ENCODE measurements at regions not wholly inside any gene's neighbourhood (a gene's known extent, or its start where the extent isn't known, plus 50 kb on each side); places are given as distances from the start of the nearest gene placed in this dataset.

- Histone ChIP-seq H3K4me3 (ENCODE audit: low read depth, low read length) (no peak overlapping the region), H3K27me3 (ENCODE audit: control insufficient read depth, insufficient read depth, low read length) (no peaks in the 10 kb centered on the region), H3K36me3 (ENCODE audit: control insufficient read depth, insufficient read depth, low read length) (no peaks in the 10 kb centered on the region)
- POLR2A ChIA-PET, result no interaction called here
- CTCF ChIA-PET, result no interaction called here
- no peak for TF ChIP-seq CTCF (IDR thresholded peaks at IDR 0.05; ENCODE audit: insufficient read depth, low read depth, low read length)
- DNase-seq (ENCODE audit: low read depth), result no peak
Observed at GRCh38 chr2:143981428-143981827, 538.5 kb downstream of the ZEB2 start.

- no peaks in the 10 kb centered on the region for H3K27me3 ChIP-seq (ENCODE audit: control insufficient read depth, insufficient read depth, low read length)
- DNase-seq (ENCODE audit: low read depth), result no peak
- ChIA-PET CTCF (interaction anchor here (0.7 kb wide), 1 partner anchor 31 kb away, joined by 4 read pairs; no protein-coding TSS in a partner anchor), POLR2A (no interaction called here)
- no peak overlapping the region for H3K4me3 ChIP-seq (ENCODE audit: low read depth, low read length)
- H3K36me3 ChIP-seq (ENCODE audit: control insufficient read depth, insufficient read depth, low read length), result no peaks in the 10 kb centered on the region
- no peak for TF ChIP-seq CTCF (IDR thresholded peaks at IDR 0.05; ENCODE audit: insufficient read depth, low read depth, low read length)
Observed at GRCh38 chr2:143977356-143977755, 542.6 kb downstream of the ZEB2 start.

- CTCF ChIA-PET, result no interaction called here
- H3K36me3 ChIP-seq (ENCODE audit: control insufficient read depth, insufficient read depth, low read length), result no peaks in the 10 kb centered on the region
- POLR2A ChIA-PET, result no interaction called here
- no peak for DNase-seq (ENCODE audit: low read depth)
- no peak overlapping the region for H3K4me3 ChIP-seq (ENCODE audit: low read depth, low read length)
- H3K27me3 ChIP-seq (ENCODE audit: control insufficient read depth, insufficient read depth, low read length), result no peaks in the 10 kb centered on the region
- no peak for TF ChIP-seq CTCF (IDR thresholded peaks at IDR 0.05; ENCODE audit: insufficient read depth, low read depth, low read length)
Observed at GRCh38 chr2:143975216-143975615, 544.7 kb downstream of the ZEB2 start.

GRCh38 chr2:143974262-143974661 is 545.7 kb downstream of the ZEB2 start:
- POLR2A ChIA-PET, result no interaction called here
- CTCF ChIA-PET, result no interaction called here
- DNase-seq (ENCODE audit: low read depth), result no peak
- H3K36me3 ChIP-seq (ENCODE audit: control insufficient read depth, insufficient read depth, low read length), result no peaks in the 10 kb centered on the region
- H3K27me3 ChIP-seq (ENCODE audit: control insufficient read depth, insufficient read depth, low read length), result no peaks in the 10 kb centered on the region
- TF ChIP-seq CTCF (IDR thresholded peaks at IDR 0.05; ENCODE audit: insufficient read depth, low read depth, low read length), result no peak
- no peak overlapping the region for H3K4me3 ChIP-seq (ENCODE audit: low read depth, low read length)

- ChIA-PET CTCF (interaction anchor here (0.6 kb wide), 1 partner anchor 123 kb away, joined by 4 read pairs; no protein-coding TSS in a partner anchor), POLR2A (no interaction called here)
- Histone ChIP-seq H3K27me3 (ENCODE audit: control insufficient read depth, insufficient read depth, low read length) (no peaks in the 10 kb centered on the region), H3K4me3 (ENCODE audit: low read depth, low read length) (no peak overlapping the region), H3K36me3 (ENCODE audit: control insufficient read depth, insufficient read depth, low read length) (no peaks in the 10 kb centered on the region)
- no peak for DNase-seq (ENCODE audit: low read depth)
- TF ChIP-seq CTCF (IDR thresholded peaks at IDR 0.05; ENCODE audit: insufficient read depth, low read depth, low read length), result no peak
Observed at GRCh38 chr2:143968860-143969259, 551.1 kb downstream of the ZEB2 start.
